ENCODE measurements at regions not wholly inside any gene's neighbourhood (a gene's known extent, or its start where the extent isn't known, plus 50 kb on each side); places are given as distances from the start of the nearest gene placed in this dataset.

DNA sequence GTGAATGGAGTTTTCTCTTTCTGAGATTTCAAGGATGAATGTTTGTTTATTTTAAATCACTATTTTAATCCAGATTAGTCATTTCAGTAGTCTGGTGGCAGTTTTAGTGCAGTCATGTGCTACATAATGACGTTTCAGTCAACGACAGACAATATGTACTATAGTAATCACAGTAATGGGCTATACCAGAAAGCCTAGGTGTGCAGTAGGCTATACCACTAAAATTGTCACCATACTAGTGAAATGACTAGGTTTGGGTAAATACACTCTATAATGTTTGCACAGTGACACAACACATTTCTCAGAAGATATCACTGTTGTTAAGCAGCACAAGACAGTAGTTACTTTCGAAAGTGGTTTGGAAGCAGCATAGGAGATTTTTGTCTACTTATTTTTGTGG lies 203.1 kb downstream of the ETNK1 start (continued):
- TF ChIP-seq, protein P1, sequence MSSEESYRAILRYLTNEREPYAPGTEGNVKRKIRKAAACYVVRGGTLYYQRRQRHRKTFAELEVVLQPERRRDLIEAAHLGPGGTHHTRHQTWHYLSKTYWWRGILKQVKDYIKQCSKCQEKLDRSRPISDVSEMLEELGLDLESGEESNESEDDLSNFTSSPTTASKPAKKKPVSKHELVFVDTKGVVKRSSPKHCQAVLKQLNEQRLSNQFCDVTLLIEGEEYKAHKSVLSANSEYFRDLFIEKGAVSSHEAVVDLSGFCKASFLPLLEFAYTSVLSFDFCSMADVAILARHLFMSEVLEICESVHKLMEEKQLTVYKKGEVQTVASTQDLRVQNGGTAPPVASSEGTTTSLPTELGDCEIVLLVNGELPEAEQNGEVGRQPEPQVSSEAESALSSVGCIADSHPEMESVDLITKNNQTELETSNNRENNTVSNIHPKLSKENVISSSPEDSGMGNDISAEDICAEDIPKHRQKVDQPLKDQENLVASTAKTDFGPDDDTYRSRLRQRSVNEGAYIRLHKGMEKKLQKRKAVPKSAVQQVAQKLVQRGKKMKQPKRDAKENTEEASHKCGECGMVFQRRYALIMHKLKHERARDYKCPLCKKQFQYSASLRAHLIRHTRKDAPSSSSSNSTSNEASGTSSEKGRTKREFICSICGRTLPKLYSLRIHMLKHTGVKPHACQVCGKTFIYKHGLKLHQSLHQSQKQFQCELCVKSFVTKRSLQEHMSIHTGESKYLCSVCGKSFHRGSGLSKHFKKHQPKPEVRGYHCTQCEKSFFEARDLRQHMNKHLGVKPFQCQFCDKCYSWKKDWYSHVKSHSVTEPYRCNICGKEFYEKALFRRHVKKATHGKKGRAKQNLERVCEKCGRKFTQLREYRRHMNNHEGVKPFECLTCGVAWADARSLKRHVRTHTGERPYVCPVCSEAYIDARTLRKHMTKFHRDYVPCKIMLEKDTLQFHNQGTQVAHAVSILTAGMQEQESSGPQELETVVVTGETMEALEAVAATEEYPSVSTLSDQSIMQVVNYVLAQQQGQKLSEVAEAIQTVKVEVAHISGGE (CRISPR knock-in tag; IDR thresholded peaks at IDR 0.05): no peak
- no peak for TF ChIP-seq HDAC6 (IDR thresholded peaks at IDR 0.05; ENCODE audit: unreplicated experiment)
- TF ChIP-seq SPI1 (IDR thresholded peaks at IDR 0.05; ENCODE audit: borderline replicate concordance, insufficient read depth, low read depth, low read length): no peak
- no peak for TF ChIP-seq ASH2L (IDR thresholded peaks at IDR 0.05; ENCODE audit: borderline replicate concordance, low read depth)
- TF ChIP-seq, protein P2, sequence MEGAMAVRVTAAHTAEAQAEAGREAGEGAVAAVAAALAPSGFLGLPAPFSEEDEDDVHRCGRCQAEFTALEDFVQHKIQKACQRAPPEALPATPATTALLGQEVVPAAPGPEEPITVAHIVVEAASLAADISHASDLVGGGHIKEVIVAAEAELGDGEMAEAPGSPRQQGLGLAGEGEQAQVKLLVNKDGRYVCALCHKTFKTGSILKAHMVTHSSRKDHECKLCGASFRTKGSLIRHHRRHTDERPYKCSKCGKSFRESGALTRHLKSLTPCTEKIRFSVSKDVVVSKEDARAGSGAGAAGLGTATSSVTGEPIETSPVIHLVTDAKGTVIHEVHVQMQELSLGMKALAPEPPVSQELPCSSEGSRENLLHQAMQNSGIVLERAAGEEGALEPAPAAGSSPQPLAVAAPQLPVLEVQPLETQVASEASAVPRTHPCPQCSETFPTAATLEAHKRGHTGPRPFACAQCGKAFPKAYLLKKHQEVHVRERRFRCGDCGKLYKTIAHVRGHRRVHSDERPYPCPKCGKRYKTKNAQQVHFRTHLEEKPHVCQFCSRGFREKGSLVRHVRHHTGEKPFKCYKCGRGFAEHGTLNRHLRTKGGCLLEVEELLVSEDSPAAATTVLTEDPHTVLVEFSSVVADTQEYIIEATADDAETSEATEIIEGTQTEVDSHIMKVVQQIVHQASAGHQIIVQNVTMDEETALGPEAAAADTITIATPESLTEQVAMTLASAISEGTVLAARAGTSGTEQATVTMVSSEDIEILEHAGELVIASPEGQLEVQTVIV (IDR thresholded peaks at IDR 0.05; ENCODE audit: borderline replicate concordance, partially characterized antibody): no peak

DNA sequence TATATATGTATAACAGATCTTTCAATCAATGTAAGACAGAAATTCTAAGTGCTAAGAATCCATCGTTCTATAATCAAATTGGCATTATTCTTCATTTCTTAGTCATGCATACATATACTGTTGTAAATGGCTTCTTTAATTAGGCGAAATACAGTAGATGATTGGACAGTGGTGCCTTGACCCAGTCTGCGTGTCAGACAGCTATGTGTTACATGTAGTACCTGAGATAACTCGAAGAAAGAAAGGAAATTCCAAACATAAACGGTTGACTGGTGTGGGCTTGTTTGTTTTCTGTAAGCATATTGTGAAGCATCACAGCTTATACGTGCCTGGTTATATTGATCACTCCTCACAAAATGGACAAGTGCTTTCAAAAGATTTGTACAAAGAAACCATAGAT lies 210.5 kb downstream of the ETNK1 start:
- intact Hi-C loops (cut with micrococcal nuclease; ENCODE audit: unreplicated experiment) (no loop called here), in situ Hi-C loops (cut with MboI) (no loop called here)
- CTCF ChIA-PET: no interaction called here
- Histone ChIP-seq H3K27ac (ENCODE audit: control insufficient read depth, insufficient read depth) (no peak overlapping the region), H3K4me1 (ENCODE audit: control insufficient read depth, insufficient read depth, low read length) (no peaks in the 10 kb centered on the region), H2AFZ (ENCODE audit: control insufficient read depth, low read depth, low read length) (no peak overlapping the region), H3K79me2 (ENCODE audit: control insufficient read depth, insufficient read depth, low read length) (no peaks in the 10 kb centered on the region), H3K4me2 (ENCODE audit: control insufficient read depth, insufficient read depth) (no peak overlapping the region), H3K9ac (ENCODE audit: control insufficient read depth, insufficient read depth, low read length) (no peak overlapping the region), H3K4me3 (no peak overlapping the region), H3K27me3 (replicated peaks in 1 of 2; ENCODE audit: control insufficient read depth in 2 of 2, insufficient read depth in 2 of 2, low read length in 1 of 2) (no peaks in the 10 kb centered on the region), H4K20me1 (ENCODE audit: control insufficient read depth, insufficient read depth) (no peaks in the 10 kb centered on the region), H3K9me3 (replicated peaks; ENCODE audit: control insufficient read depth, insufficient read depth, low read length) (no peaks in the 10 kb centered on the region; the same call in 2 of the 3 replicates), H3K36me3 (ENCODE audit: control insufficient read depth in 2 of 2, insufficient read depth in 2 of 2, low read length in 1 of 2) (no peaks in the 10 kb centered on the region)
- FAIRE-seq (no peak), ATAC-seq (no peak), DNase-seq (ENCODE audit: low read depth, low spot score) (no peak)
- BruUV-seq (replicated peaks): no TSS peak
- POLR2A ChIA-PET: no interaction called here
- WGBS (ENCODE audit: insufficient coverage, insufficient replicate concordance, low lambda C conversion rate, missing lambda C conversion rate): 30% methylated on average over 6 of the region's 6 CpGs
- SMC1A ChIA-PET (ENCODE audit: uncharacterized antibody, unreplicated experiment): interaction anchor here (1.1 kb wide), 1 partner anchor 44 kb away, joined by 3 read pairs; no protein-coding TSS in a partner anchor
- RAD21 ChIA-PET (ENCODE audit: unreplicated experiment): no interaction called here
- TF ChIP-seq NBN (IDR thresholded peaks at IDR 0.05) (no peak), ZBED1 (IDR thresholded peaks at IDR 0.05; ENCODE audit: borderline replicate concordance) (no peak), EED (IDR thresholded peaks at IDR 0.05; ENCODE audit: low read depth) (no peak), NR2C2 (IDR thresholded peaks at IDR 0.05; ENCODE audit: borderline replicate concordance, control insufficient read depth, insufficient read length, low read depth) (no peak)
- TF ChIP-seq, protein P3, sequence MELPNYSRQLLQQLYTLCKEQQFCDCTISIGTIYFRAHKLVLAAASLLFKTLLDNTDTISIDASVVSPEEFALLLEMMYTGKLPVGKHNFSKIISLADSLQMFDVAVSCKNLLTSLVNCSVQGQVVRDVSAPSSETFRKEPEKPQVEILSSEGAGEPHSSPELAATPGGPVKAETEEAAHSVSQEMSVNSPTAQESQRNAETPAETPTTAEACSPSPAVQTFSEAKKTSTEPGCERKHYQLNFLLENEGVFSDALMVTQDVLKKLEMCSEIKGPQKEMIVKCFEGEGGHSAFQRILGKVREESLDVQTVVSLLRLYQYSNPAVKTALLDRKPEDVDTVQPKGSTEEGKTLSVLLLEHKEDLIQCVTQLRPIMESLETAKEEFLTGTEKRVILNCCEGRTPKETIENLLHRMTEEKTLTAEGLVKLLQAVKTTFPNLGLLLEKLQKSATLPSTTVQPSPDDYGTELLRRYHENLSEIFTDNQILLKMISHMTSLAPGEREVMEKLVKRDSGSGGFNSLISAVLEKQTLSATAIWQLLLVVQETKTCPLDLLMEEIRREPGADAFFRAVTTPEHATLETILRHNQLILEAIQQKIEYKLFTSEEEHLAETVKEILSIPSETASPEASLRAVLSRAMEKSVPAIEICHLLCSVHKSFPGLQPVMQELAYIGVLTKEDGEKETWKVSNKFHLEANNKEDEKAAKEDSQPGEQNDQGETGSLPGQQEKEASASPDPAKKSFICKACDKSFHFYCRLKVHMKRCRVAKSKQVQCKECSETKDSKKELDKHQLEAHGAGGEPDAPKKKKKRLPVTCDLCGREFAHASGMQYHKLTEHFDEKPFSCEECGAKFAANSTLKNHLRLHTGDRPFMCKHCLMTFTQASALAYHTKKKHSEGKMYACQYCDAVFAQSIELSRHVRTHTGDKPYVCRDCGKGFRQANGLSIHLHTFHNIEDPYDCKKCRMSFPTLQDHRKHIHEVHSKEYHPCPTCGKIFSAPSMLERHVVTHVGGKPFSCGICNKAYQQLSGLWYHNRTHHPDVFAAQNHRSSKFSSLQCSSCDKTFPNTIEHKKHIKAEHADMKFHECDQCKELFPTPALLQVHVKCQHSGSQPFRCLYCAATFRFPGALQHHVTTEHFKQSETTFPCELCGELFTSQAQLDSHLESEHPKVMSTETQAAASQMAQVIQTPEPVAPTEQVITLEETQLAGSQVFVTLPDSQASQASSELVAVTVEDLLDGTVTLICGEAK (IDR thresholded peaks at IDR 0.05; ENCODE audit: borderline replicate concordance): no peak
